GM21737 (cell line): ENCODE measurements at regions not wholly inside any gene's neighbourhood (a gene's known extent, or its start where the extent isn't known, plus 50 kb on each side); places are given as distances from the start of the nearest gene placed in this dataset.
"Not testable (repeated sequence)": the region's sequence is repeated elsewhere in the genome, so short reads cannot be mapped to it uniquely, and the experiment has no call there.

Source experiments
- ATAC-seq: cut with Tn5 transposase; IDR thresholded peaks from one replicate; pipeline ENCODE4 v1.9.1; 2021; ENCODE audit warnings: mild to moderate bottlenecking, moderate library complexity; ENCODE audit not compliant: unreplicated experiment

GRCh38 chr15:77910030-77910911, 167.2 kb downstream of the TBC1D2B start:
- ATAC-seq = not testable (repeated sequence)

GRCh38 chr15:77909182-77909940, 168.2 kb downstream of the TBC1D2B start:
- no peak for ATAC-seq

GRCh38 chr15:77908752-77909111, 168.8 kb downstream of the TBC1D2B start:
- not testable (repeated sequence) for ATAC-seq

GRCh38 chr15:77907824-77908751, 169.4 kb downstream of the TBC1D2B start:
- ATAC-seq = no peak

GRCh38 chr15:77906062-77906990, 171.2 kb downstream of the TBC1D2B start:
- ATAC-seq = not testable (repeated sequence)

GRCh38 chr15:77905301-77905920, 172.1 kb downstream of the TBC1D2B start:
- no peak for ATAC-seq

GRCh38 chr15:77904901-77905300, 172.6 kb downstream of the TBC1D2B start:
- ATAC-seq = no peak

GRCh38 chr15:77904436-77904821, 173.1 kb downstream of the TBC1D2B start:
- no peak for ATAC-seq

- ATAC-seq = not testable (repeated sequence)
Measured at GRCh38 chr15:77903761-77904435, 173.6 kb downstream of the TBC1D2B start.

GRCh38 chr15:77902921-77903760, 174.4 kb downstream of the TBC1D2B start:
- not testable (repeated sequence) for ATAC-seq

- ATAC-seq = no peak
Measured at GRCh38 chr15:77901921-77902750, 175.4 kb downstream of the TBC1D2B start.

- ATAC-seq = no peak
Measured at GRCh38 chr15:77901251-77901881, 176.1 kb downstream of the TBC1D2B start.

GRCh38 chr15:77900331-77900963, 177.1 kb downstream of the TBC1D2B start:
- ATAC-seq = not testable (repeated sequence)

- not testable (repeated sequence) for ATAC-seq
Measured at GRCh38 chr15:77899776-77900175, 177.7 kb downstream of the TBC1D2B start.

GRCh38 chr15:77898811-77899730, 178.4 kb downstream of the TBC1D2B start:
- ATAC-seq = no peak
